HG03432 (cell line): ENCODE measurements at regions not wholly inside any gene's neighbourhood (a gene's known extent, or its start where the extent isn't known, plus 50 kb on each side); places are given as distances from the start of the nearest gene placed in this dataset.
"Not testable (repeated sequence)": the region's sequence is repeated elsewhere in the genome, so short reads cannot be mapped to it uniquely, and the experiment has no call there.

Experiments used
- ATAC-seq: cut with Tn5 transposase; IDR thresholded peaks from one replicate; pipeline ENCODE4 v1.9.1; 2021; ENCODE audit warnings: mild to moderate bottlenecking, moderate library complexity; ENCODE audit not compliant: unreplicated experiment

GRCh38 chr7:6937746-6938145 lies 111.7 kb upstream of the CCZ1B start:
- not testable (repeated sequence) for ATAC-seq

DNA sequence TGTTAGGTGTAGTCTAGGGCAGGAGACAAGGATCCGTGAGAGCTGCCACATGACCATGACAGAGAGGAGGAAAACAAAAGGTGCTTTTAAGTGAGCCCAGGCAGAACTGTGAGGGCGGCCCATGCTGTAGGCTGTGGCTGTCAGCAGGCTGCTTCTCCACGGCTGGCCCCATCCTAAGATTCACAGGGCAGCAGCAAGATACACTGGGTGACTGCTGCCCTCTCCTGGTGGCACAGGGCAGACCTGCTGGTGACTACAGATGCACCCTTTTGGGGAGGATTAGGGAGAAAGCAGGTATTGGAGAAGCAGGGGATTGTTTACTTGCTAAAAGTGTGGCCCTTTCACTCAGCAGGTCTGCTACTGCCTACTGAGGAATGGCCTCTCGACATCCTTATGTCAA lies 112.2 kb upstream of the CCZ1B start:
- not testable (repeated sequence) for ATAC-seq

DNA sequence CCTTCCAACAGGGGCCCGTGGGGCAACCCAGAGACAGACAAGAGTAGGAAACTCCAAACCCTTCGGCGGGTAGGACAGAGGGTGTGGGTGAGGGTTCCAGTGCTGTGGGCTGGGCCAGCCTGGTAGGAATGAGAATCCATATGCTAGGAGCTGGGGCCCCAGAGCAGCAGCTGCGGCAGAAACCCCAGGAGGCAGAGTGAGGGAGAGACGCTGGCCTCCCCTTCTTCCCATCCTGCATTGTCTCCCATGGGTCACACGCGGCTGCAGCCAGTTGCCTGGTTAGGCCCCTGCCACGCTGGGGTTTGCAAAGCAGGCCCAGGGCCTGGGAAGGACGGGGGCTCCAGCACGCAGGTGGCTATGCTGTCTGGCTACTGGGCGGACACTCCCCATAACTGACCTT lies 113.1 kb upstream of the CCZ1B start:
- not testable (repeated sequence) for ATAC-seq

DNA sequence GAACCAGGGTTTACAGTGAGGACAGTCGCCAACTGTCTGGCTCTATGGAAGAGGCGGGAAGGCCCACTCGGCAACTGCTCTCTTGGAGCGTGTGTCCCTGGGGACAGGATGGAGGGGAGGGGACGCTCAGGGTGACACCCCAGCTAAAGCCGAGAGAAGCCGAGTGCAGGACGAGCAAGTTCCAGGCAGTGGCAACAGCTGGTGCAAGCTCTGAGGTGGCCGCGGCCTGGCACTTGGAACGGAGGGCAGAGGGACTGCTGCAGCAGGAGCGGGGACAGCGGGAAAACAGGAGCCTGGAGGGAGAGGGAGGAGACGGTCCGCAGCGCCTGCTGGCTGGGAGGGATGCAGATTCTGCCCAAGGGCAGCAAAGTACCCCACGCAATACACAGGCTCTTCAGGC lies 113.8 kb upstream of the CCZ1B start:
- not testable (repeated sequence) for ATAC-seq

DNA sequence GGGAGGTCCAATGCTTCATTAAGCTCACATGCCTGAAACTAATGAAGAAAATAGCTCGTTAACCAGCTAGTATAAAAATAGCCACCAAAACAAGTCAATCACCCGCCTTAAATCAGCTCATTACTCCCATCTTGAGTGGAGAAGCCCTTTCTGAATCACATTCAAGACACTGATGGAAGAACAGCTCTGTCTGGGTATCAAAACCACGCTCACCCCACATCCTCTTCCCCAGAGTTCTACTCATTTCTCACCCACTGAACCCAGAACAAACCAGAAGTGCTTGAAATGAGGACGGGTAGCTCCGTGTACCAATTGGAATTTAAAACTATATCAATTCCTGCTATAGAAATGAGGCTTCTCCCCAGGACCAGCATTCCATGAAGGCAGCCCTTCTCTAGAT lies 120.8 kb upstream of the CCZ1B start:
- ATAC-seq: not testable (repeated sequence)

DNA sequence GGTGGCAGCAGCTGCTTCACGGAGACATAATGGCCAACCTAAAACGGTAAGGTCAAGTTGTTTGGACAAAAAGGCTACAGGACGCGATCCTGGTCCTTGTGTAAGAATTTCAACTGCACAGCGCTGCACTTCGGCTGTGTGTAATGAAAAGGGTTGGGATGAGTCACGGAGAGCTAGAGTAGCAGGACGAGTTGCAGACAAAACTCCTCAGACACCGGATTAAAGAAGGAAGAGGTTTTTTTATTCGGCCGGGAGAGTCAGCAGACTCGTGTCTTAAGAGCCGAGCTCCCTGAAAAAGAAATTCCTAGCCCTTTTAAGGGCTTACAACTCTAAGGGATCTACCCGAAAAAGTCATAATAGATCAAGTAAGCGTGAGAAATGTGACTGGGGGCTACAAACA lies 124.2 kb upstream of the CCZ1B start:
- not testable (repeated sequence) for ATAC-seq

GRCh38 chr7:6951553-6951952 lies 125.5 kb upstream of the CCZ1B start:
- ATAC-seq: not testable (repeated sequence)

DNA sequence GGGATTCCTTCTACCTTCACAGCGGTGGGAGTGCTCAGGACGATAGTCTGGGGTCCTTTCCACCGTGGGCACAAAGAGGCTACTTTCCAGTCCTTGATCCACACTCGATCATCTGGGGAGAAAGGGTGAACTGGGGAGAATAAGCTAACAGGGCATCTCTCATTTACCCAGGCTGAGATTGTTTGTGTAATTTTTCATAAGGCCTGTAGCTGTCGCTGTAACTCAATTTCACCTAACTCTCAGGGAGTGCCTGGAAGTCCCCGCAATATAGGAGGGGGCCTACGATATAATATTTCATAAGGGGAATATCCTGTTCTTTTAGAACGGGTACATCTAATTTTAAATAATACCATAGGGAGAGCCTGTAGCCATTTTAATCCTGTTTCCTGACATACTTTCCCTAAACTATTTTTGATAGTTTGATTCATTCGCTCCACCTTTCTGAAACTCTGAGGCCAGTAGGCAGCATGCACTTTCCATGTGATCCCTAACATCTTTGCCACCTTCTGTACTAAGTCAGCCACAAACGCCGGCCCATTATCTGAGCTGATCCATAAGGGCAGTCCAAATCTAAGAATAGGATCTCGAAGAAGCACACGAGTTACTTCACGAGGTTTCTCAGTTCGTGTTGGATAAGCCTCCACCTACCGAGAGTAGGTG lies 127.2 kb upstream of the CCZ1B start:
- ATAC-seq: not testable (repeated sequence)

GRCh38 chr7:6953798-6954181 lies 127.7 kb upstream of the CCZ1B start:
- ATAC-seq: not testable (repeated sequence)

- ATAC-seq: not testable (repeated sequence)
These were observed 129.3 kb upstream of the CCZ1B start for GRCh38 chr7:6955385-6955784.

DNA sequence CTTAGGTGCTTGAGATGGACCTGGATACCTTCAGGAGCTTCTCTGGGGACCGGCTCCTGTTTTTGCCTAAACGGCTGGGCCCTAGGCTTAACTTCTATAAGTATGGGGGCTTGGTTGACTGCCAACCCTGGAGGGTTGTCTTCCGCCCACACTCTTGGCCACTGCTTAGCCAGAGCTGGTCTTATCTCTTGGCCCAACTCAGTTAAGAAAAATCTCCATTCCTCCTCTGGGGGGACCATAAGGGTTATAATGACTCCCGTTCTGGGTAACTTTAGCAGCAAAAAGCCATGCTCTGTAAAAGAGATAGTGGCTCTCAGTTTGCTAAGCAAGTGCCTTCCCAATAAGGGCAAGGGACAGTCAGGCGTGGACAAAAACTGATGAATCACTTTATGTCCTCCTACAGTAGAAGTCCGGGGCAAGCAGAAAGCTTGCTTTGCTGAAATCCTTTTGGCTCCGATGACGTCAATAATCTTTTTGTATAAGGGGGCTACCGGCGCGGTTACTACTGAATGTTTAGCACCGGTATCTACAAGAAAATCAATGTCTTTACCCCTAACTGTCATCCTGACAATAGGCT lies 130.0 kb upstream of the CCZ1B start:
- ATAC-seq: not testable (repeated sequence)

DNA sequence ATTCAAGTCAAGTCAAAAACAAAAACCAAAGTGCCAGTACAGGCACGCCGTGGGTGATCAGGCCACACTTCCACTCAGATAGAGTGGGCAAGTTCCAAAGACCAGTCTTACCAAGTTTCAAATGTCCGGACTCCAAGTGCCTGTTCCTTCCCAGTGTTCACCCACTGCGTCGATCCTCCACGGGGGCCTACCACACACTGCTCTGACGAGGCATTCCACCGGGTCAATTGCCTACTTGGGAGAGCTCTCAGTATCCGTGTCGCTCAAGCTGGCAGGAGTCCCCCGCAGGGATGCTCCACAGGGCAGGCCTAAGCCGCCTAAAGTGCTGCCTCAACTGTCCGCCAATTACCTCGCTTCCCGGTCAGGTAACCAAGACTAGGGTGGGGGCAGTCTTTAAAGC lies 132.3 kb upstream of the CCZ1B start:
- not testable (repeated sequence) for ATAC-seq

DNA sequence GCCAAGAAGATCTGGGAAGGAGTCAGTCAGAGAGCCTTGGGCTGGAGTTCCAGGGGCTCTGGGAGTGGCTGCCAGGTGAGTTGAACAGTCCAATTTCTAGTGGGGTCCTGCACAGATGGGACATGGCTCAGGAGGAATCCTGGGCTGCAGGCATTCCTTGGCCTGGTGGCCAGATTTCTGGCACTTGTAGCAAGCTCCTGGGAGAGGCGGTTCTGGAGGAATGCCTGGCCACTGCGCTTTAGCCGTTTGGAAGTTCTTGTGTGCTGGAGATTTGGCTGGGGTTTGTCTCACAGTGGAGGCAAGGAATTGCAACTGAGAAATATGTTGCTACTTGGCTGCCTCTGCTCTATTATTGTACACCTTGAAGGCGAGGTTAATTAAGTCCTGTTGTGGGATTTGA lies 133.9 kb upstream of the CCZ1B start:
- not testable (repeated sequence) for ATAC-seq

DNA sequence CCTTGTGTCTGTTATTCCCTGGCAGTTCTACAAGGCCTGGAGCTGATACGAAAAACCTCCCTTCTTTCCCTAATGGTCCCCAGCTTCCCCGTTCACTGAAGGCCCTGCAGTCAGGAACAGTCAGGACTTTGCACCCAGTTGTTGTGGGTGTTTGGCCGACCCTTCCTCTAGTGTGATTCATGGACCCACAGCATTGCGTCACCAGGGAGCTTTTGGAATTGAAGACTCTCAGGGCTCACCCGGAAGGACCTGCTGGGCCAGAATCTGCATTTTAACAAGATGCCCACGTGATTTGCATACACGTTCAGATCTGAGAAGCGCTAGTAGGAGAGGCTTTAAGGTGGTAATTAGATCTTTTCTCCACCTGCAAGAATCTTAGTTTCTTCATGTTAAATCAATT lies 136.8 kb upstream of the CCZ1B start:
- not testable (repeated sequence) for ATAC-seq

- ATAC-seq: not testable (repeated sequence)
These were observed 139.0 kb upstream of the CCZ1B start for GRCh38 chr7:6965051-6965450.

GRCh38 chr7:6970180-6970579 lies 144.1 kb upstream of the CCZ1B start:
- ATAC-seq: not testable (repeated sequence)

- not testable (repeated sequence) for ATAC-seq
These were observed 148.8 kb upstream of the CCZ1B start for GRCh38 chr7:6974876-6975275.

- not testable (repeated sequence) for ATAC-seq
These were observed 149.3 kb upstream of the CCZ1B start for GRCh38 chr7:6975346-6975745.

- not testable (repeated sequence) for ATAC-seq
These were observed 151.3 kb upstream of the CCZ1B start for GRCh38 chr7:6977368-6977767.

- not testable (repeated sequence) for ATAC-seq
These were observed 152.3 kb upstream of the CCZ1B start for GRCh38 chr7:6978326-6978725.

DNA sequence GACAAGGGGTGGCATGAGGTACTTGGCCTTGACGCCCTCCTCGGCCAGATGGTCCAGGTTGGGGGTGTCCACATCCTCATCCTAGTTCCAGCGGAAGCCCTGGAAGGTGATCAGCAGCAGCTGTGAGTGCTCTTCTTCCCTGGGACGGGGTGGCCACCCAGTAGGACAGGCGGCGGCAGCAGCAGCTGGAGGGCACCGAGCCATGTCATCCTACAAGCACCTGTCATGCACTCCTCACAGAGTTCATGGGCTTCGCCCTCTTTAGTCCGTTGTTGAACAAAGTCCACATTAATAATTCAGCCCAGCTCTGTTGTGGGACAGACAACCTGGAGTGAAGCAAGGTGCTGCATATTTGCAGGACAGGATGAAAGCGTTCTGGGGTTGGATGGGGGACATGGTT lies 153.4 kb upstream of the CCZ1B start:
- not testable (repeated sequence) for ATAC-seq

DNA sequence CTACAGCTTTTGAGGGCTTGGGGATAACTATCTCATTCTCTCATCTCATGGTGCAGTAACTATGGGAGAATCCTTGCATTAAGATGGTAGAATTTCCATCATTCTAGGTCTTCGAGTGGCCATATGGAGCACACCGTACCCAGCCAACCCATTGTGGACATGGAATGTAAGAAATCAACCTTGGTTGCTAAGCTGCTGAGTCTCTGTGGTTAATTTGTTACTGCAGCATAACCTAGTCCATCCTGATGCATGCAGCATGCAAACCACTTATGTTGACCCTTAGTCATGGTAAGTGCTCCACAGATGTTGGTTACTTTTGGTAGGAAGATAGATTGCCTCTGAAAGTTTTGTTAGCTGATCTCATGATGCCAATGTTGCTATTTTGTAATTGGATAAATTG lies 156.3 kb upstream of the CCZ1B start:
- ATAC-seq: not testable (repeated sequence)

DNA sequence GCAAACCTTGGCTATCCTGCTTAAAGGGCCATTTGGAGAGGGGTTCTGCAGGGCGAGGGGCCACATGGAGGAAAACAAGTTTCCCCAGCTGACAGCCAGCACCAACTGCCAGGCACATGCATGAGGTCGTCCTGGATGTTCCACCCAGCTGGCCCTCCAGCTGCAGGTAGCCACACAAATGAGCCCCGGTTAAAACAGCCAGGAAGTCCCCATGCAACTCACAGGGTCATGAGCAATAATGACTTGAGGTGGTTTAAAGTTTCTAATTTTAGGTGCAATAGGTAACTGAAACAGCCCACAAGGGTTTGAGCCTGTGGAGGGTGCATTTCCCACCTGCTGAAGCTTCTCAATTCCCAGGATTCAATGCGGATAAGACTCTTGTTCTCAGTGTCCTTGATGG lies 160.8 kb upstream of the CCZ1B start:
- not testable (repeated sequence) for ATAC-seq
